Liver (tissue), 3 donors: ENCODE measurements at regions not wholly inside any gene's neighbourhood (a gene's known extent, or its start where the extent isn't known, plus 50 kb on each side); places are given as distances from the start of the nearest gene placed in this dataset.

ENCODE experiments used
- GABPA ChIP-seq, 2 donors: IDR thresholded peaks in 1 of 2; conservative IDR thresholded peaks in 1 of 2; 2 replicates each; pipeline ENCODE4 v1.6.1; 2016; ENCODE audit warnings: antibody characterized with exemption in 2 of 2, mild to moderate bottlenecking in 1 of 2, moderate library complexity in 1 of 2
- JUND ChIP-seq, 2 donors: IDR thresholded peaks; 2 replicates each; pipeline ENCODE4 v1.6.1; 2016; ENCODE audit warnings: antibody characterized with exemption in 2 of 2
- RAD21 ChIP-seq, 2 donors: IDR thresholded peaks; 2 replicates each; pipeline ENCODE4 v1.6.1; 2016; ENCODE audit warnings: antibody characterized with exemption in 2 of 2, mild to moderate bottlenecking in 2 of 2
- RXRA ChIP-seq, 2 donors: IDR thresholded peaks; 2 replicates each; pipeline ENCODE4 v1.6.1; 2017 to 2018; ENCODE audit warnings: antibody characterized with exemption in 2 of 2, mild to moderate bottlenecking in 1 of 2
- SP1 ChIP-seq: IDR thresholded peaks from 2 replicates; pipeline ENCODE4 v1.6.1; 2018; ENCODE audit warnings: antibody characterized with exemption, mild to moderate bottlenecking
- TAF1 ChIP-seq: conservative IDR thresholded peaks from 2 replicates; pipeline ENCODE4 v1.6.1; 2016; ENCODE audit warnings: antibody characterized with exemption, mild to moderate bottlenecking
- YY1 ChIP-seq: IDR thresholded peaks from 2 replicates; pipeline ENCODE4 v1.6.1; 2016; ENCODE audit warnings: antibody characterized with exemption, mild to moderate bottlenecking
- TF ChIP-seq, protein P1 (sequence below): fragments of 150-350 bp; IDR thresholded peaks from 2 replicates; pipeline ENCODE4 v1.5.1; 2017; ENCODE audit warnings: improper control_type of control experiment, low read depth, low read length; ENCODE audit not compliant: missing input control
- TF ChIP-seq, protein P2 (sequence below): IDR thresholded peaks from 2 replicates; pipeline ENCODE4 v1.6.1; 2016; ENCODE audit warnings: antibody characterized with exemption
- donor health status: healthy.
- donor health status: healthy.

DNA sequence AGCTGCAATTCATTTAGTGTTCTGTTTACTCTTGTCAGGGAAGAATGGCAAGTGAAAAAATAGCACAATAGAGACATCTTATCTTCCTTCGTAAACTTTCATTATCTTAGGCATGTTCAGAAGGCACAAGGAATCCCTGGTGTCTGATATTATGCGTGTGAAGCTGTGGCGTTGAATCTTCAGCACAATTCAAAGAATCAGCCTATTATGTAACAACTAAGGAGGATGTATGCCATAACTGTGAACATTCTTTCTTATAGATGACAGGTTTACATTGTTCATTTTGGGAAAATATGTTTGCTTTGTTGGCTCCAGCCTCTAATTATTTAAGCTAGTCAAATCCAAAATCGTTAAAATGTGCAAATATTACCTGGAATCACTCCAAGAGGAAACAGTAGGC is 446.1 kb downstream of the ANXA1 start:
- TF ChIP-seq, protein P1, sequence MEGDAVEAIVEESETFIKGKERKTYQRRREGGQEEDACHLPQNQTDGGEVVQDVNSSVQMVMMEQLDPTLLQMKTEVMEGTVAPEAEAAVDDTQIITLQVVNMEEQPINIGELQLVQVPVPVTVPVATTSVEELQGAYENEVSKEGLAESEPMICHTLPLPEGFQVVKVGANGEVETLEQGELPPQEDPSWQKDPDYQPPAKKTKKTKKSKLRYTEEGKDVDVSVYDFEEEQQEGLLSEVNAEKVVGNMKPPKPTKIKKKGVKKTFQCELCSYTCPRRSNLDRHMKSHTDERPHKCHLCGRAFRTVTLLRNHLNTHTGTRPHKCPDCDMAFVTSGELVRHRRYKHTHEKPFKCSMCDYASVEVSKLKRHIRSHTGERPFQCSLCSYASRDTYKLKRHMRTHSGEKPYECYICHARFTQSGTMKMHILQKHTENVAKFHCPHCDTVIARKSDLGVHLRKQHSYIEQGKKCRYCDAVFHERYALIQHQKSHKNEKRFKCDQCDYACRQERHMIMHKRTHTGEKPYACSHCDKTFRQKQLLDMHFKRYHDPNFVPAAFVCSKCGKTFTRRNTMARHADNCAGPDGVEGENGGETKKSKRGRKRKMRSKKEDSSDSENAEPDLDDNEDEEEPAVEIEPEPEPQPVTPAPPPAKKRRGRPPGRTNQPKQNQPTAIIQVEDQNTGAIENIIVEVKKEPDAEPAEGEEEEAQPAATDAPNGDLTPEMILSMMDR, result no peak
- TF ChIP-seq GABPA (IDR thresholded peaks at IDR 0.05 in 1 of 2, conservative IDR thresholded peaks at IDR 0.05 in 1 of 2) (no peak), RAD21 (IDR thresholded peaks at IDR 0.05) (no peak), SP1 (no peak), YY1 (no peak), TAF1 (no peak), JUND (IDR thresholded peaks at IDR 0.05) (no peak), RXRA (IDR thresholded peaks at IDR 0.05) (no peak)
- TF ChIP-seq, protein P2, sequence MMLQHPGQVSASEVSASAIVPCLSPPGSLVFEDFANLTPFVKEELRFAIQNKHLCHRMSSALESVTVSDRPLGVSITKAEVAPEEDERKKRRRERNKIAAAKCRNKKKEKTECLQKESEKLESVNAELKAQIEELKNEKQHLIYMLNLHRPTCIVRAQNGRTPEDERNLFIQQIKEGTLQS, result no peak
